Heart left ventricle (tissue), 16 donors: ENCODE measurements at regions not wholly inside any gene's neighbourhood (a gene's known extent, or its start where the extent isn't known, plus 50 kb on each side); places are given as distances from the start of the nearest gene placed in this dataset.

ENCODE experiments used
- ATAC-seq, 4 donors: fragments of 200-7000 bp; cut with Tn5 transposase; one replicate each; pipeline ENCODE4 v1.9.1; 2020 to 2022; ENCODE audit warnings: moderate library complexity in 4 of 4, mild to moderate bottlenecking in 3 of 4, moderate number of reproducible peaks in 1 of 4
- DNase-seq, 5 donors: peaks; one replicate each; pipeline ENCODE4 v3.0.0-alpha.2; 2020
- H3K27ac ChIP-seq, 12 donors: fragments of 200-600 bp; sonication (generic) in 4 of 12; one replicate each; pipeline versions ENCODE4 v1.5.0 to v1.8.0; 2016 to 2022; ENCODE audit warnings: mild to moderate bottlenecking in 2 of 12
- H3K27me3 ChIP-seq, 9 donors: fragments of 200-600 bp; sonication (generic) in 2 of 9; one replicate each; pipeline versions ENCODE4 v1.5.1 to v1.8.0; 2016 to 2022; ENCODE audit warnings: mild to moderate bottlenecking in 3 of 9
- H3K36me3 ChIP-seq, 9 donors: fragments of 200-600 bp; sonication (generic) in 2 of 9; one replicate each; pipeline versions ENCODE4 v1.5.0 to v1.8.0; 2018 to 2022; ENCODE audit warnings: mild to moderate bottlenecking in 2 of 9
- H3K4me1 ChIP-seq, 12 donors: fragments of 200-600 bp; sonication (generic) in 4 of 12; one replicate each; pipeline versions ENCODE4 v1.5.0 to v1.8.0; 2016 to 2022; ENCODE audit warnings: mild to moderate bottlenecking in 3 of 12
- H3K4me3 ChIP-seq, 12 donors: fragments of 200-600 bp; sonication (generic) in 4 of 12; one replicate each; pipeline versions ENCODE4 v1.5.0 to v1.8.0; 2017 to 2022; ENCODE audit warnings: mild to moderate bottlenecking in 9 of 12, moderate library complexity in 4 of 12
- H3K9me3 ChIP-seq, 12 donors: fragments of 200-600 bp; sonication (generic) in 4 of 12; one replicate each; pipeline versions ENCODE4 v1.5.0 to v1.8.0; 2016 to 2022; ENCODE audit warnings: mild to moderate bottlenecking in 1 of 12
- POLR2A ChIP-seq, 2 donors: fragments of 450-650 bp; IDR thresholded peaks; one replicate each; pipeline ENCODE4 v1.6.1; 2017; ENCODE audit warnings: antibody characterized with exemption in 2 of 2, mild to moderate bottlenecking in 2 of 2, moderate library complexity in 2 of 2
- WGBS, 4 donors: extraction: QIAGEN DNeasy Blood & Tissue Kit in 2 of 4; methylation state at CpG; one replicate each; pipeline versions ENCODE4 v1.1.5 to v1.1.7; 2013 to 2018; 5-methylcytosine and 5-hydroxymethylcytosine counted together
- intact Hi-C, 10 donors: fragments of 100-400 bp; cut with DNase I; formaldehyde crosslinking; loops; one replicate each; pipeline versions ENCODE4 v1.11.1 to v1.14.2; 2022
- TF ChIP-seq, protein P1 (sequence below), 12 donors: fragments of 200-600 bp; sonication (generic) in 4 of 12; IDR thresholded peaks; one replicate each; pipeline versions ENCODE4 v1.5.0 to v1.8.0; 2018 to 2022; ENCODE audit warnings: antibody characterized with exemption in 12 of 12, mild to moderate bottlenecking in 5 of 12
- donor health status: ischemic (EF 13 %, LVEDD 7.1; RV severe dilation, severe dysfunction).
- donor health status: healthy with polysubstance abuse.
- donor health status: DM: no; HTN: yes; CAD: no.
- donor health status: DM: no; HTN: no; CAD: no.
- donor health status: ischemic (EF 25% LVEDD 6.9; RV normal size, moderate dysfunction).
- donor health status: ischemic (EF 25% LVEDD 5.7; RV mildly dilated, moderate dysfunction).
- donor health status: healthy.
- donor health status: DM: yes; HTN: yes; CAD: no.
- donor health status: ischemic (EF 35%, LVEDD 5.7; RV mildly dilated, moderate dysfunction).
- donor health status: nonischemic (EF 11% LVEDD 7.7; RV severe dilation, severe dysfunction).
- donor health status: DM: yes; HTN: yes; CAD: no.
- donor health status: PGD.
- donor health status: ischemic (EF 29% LVEDD 5.4; RV normal size, mild dysfunction).
- donor health status: nonischemic (EF 23%, LVEDD 6.1; RV moderate dilation, normal function).

DNA sequence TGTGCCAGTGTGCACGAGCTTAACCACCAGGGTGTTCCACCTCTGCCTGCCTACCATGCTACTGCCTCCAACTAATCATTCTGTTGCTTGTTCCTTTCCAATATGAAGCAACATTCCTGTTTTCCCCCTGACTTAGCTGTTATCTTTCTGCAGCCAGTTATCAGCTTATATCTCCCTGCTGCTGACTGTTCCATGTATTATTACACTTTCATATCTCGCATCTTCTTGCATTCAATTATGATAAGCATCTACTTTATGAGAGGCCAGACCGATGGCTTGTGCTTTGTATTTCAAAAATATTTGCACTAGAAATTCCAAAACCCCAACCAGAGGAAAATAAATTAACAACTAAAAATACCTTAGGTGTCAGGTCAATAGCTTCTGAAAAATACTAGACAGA, 394.0 kb upstream of the BRINP1 start:
- intact Hi-C loops = no loop called here

DNA sequence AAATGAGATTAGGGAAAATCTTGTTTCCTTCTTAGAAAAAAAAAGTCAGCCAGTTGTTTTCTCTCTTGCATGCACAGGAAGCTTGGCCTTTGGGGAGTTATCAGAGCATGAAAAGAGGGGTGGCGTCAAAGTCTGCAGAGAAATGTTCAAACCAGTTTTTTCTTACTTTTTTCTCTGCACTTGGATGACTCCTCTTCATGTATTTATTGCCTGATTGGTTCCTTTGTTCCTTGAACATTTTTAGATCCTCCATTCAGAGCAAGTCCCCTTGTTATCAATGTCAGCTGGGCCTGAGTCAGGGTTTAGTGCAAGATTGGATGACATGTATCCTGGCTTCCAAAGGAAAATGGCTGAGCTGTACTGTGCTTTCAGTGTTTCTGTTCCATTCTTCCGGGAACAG, 392.6 kb upstream of the BRINP1 start:
- intact Hi-C loops = no loop called here
- no peak for ATAC-seq
- H3K4me3 ChIP-seq = no peak overlapping the region
- WGBS, 4 donors = 56 to 65% (median 63%) methylated on average over 2 of the region's 2 CpGs
- H3K4me1 ChIP-seq = no peaks in the 10 kb centered on the region
- TF ChIP-seq, protein P1, sequence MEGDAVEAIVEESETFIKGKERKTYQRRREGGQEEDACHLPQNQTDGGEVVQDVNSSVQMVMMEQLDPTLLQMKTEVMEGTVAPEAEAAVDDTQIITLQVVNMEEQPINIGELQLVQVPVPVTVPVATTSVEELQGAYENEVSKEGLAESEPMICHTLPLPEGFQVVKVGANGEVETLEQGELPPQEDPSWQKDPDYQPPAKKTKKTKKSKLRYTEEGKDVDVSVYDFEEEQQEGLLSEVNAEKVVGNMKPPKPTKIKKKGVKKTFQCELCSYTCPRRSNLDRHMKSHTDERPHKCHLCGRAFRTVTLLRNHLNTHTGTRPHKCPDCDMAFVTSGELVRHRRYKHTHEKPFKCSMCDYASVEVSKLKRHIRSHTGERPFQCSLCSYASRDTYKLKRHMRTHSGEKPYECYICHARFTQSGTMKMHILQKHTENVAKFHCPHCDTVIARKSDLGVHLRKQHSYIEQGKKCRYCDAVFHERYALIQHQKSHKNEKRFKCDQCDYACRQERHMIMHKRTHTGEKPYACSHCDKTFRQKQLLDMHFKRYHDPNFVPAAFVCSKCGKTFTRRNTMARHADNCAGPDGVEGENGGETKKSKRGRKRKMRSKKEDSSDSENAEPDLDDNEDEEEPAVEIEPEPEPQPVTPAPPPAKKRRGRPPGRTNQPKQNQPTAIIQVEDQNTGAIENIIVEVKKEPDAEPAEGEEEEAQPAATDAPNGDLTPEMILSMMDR (IDR thresholded peaks at IDR 0.05) = no peak
- TF ChIP-seq POLR2A (IDR thresholded peaks at IDR 0.05) = no peak
- no peaks in the 10 kb centered on the region for H3K9me3 ChIP-seq
- no peak overlapping the region for H3K27ac ChIP-seq
- H3K36me3 ChIP-seq = no peaks in the 10 kb centered on the region
- DNase-seq = no peak
- peaks cover 0 to 3% (median 0%) of the 10 kb centered on the region in 9 donors for H3K27me3 ChIP-seq

More for the DNA sequence above, 394.0 kb upstream of the BRINP1 start:
- H3K27me3 ChIP-seq = peaks cover 0 to 3% (median 0%) of the 10 kb centered on the region in 9 donors
- DNase-seq (no peak), ATAC-seq (no peak)
- no peak overlapping the region for H3K4me3 ChIP-seq
- no peaks in the 10 kb centered on the region for H3K9me3 ChIP-seq
- TF ChIP-seq, protein P1 (IDR thresholded peaks at IDR 0.05) = no peak
- no peak for TF ChIP-seq POLR2A (IDR thresholded peaks at IDR 0.05)
- H3K36me3 ChIP-seq = no peaks in the 10 kb centered on the region
- WGBS, 4 donors = 22 to 30% (median 24%) methylated on average over 3 of the region's 3 CpGs
- no peak overlapping the region for H3K27ac ChIP-seq
- no peaks in the 10 kb centered on the region for H3K4me1 ChIP-seq

DNA sequence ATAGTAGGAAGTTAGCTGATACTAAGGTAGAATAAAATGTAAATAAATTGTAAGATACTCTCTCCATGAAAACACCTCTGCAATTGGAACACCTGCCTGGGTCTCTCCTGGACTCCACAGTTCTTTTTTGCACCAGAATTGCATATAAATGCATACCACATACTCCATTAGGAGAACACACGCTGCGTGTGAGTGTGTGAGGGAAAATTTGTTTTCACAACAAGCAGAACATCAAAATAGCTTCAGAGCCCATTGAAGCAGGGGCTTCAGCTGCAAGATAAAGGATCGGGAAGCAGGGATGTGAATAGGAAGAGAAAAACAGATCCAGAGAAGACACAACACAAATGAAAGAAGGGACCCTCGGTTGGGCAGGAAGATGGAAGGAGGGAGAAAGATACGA, 389.8 kb upstream of the BRINP1 start:
- Histone ChIP-seq H3K27ac (no peak overlapping the region), H3K36me3 (no peaks in the 10 kb centered on the region), H3K4me1 (no peaks in the 10 kb centered on the region), H3K27me3 (peaks cover 0 to 3% (median 0%) of the 10 kb centered on the region in 9 donors), H3K4me3 (no peak overlapping the region), H3K9me3 (no peaks in the 10 kb centered on the region)
- DNase-seq (no peak), ATAC-seq (no peak)
- intact Hi-C loops = no loop called here
- TF ChIP-seq, protein P1 (IDR thresholded peaks at IDR 0.05) = no peak
- TF ChIP-seq POLR2A (IDR thresholded peaks at IDR 0.05) = no peak
- 26 to 46% (median 35%) methylated on average over 5 of the region's 5 CpGs for WGBS, 4 donors

DNA sequence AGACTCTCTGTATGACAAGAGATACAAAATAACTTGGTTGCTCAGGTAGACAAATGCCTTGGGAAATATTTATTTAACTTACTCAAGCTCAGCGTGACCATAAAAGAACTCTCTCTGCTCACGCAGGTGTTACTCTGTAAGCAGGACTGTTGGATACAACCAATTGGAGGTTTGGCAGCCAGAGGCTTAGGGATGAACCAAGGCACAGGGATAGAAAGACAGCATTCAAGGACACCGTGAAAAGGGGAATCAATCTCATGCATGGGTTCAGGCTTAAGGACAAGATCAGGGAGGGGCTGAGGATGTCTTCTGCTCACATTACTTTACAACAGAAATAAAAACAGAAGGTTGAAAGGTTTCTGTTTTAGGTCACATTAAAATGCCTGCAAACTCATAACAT, 389.0 kb upstream of the BRINP1 start:
- intact Hi-C loops = no loop called here
- no peak for TF ChIP-seq POLR2A (IDR thresholded peaks at IDR 0.05)
- TF ChIP-seq, protein P1 (IDR thresholded peaks at IDR 0.05) = no peak
- 51 to 65% (median 56%) methylated on average over 3 of the region's 3 CpGs for WGBS, 4 donors
- no peaks in the 10 kb centered on the region for H3K9me3 ChIP-seq
- no peaks in the 10 kb centered on the region for H3K36me3 ChIP-seq
- peaks cover 0 to 3% (median 0%) of the 10 kb centered on the region in 9 donors for H3K27me3 ChIP-seq
- ATAC-seq (no peak), DNase-seq (no peak)
- H3K27ac ChIP-seq = no peak overlapping the region
- no peak overlapping the region for H3K4me3 ChIP-seq
- H3K4me1 ChIP-seq = no peaks in the 10 kb centered on the region
